H9 (cell line): ENCODE measurements at regions not wholly inside any gene's neighbourhood (a gene's known extent, or its start where the extent isn't known, plus 50 kb on each side); places are given as distances from the start of the nearest gene placed in this dataset.

Source experiments
- DNase-seq: peaks from one replicate; pipeline ENCODE4 v3.0.0-alpha.2; 2017
- H2AFZ ChIP-seq: one replicate; pipeline ENCODE4 v1.6.1; 2013; ENCODE audit warnings: mild to moderate bottlenecking, low read length, control low read depth, moderate library complexity
- H2AK5ac ChIP-seq: 2 replicates; pipeline ENCODE4 v1.6.1; 2013; ENCODE audit warnings: low read length, control low read depth, mixed read lengths; ENCODE audit not compliant: insufficient read length
- H2BK120ac ChIP-seq: one replicate; pipeline ENCODE4 v1.6.1; 2013; ENCODE audit warnings: low read depth, mild to moderate bottlenecking, low read length, control low read depth, inconsistent platforms; ENCODE audit not compliant: poor library complexity, severe bottlenecking
- H2BK12ac ChIP-seq: 2 replicates; pipeline ENCODE4 v1.6.1; 2013; ENCODE audit warnings: low read length, control low read depth, mixed read lengths, low read depth; ENCODE audit not compliant: insufficient read length
- H2BK15ac ChIP-seq: 2 replicates; pipeline ENCODE4 v1.6.1; 2013; ENCODE audit warnings: low read depth, low read length, control low read depth
- H2BK20ac ChIP-seq: one replicate; pipeline ENCODE4 v1.6.1; 2013; ENCODE audit warnings: low read depth, mild to moderate bottlenecking, low read length, control low read depth, inconsistent platforms; ENCODE audit not compliant: poor library complexity, severe bottlenecking
- H2BK5ac ChIP-seq: 2 replicates; pipeline ENCODE4 v1.6.1; 2013; ENCODE audit warnings: low read length, control low read depth, mixed read lengths; ENCODE audit not compliant: insufficient read length
- H3K14ac ChIP-seq: 2 replicates; pipeline ENCODE4 v1.6.1; 2013; ENCODE audit warnings: low read length, control low read depth; ENCODE audit not compliant: insufficient read depth
- H3K18ac ChIP-seq: 2 replicates; pipeline ENCODE4 v1.6.1; 2013; ENCODE audit warnings: low read depth, mild to moderate bottlenecking, mixed read lengths, low read length, control low read depth; ENCODE audit not compliant: insufficient read length
- H3K23ac ChIP-seq: 2 replicates; pipeline ENCODE4 v1.6.1; 2013; ENCODE audit warnings: low read length, control low read depth, mixed read lengths, low read depth; ENCODE audit not compliant: insufficient read length
- H3K23me2 ChIP-seq: 2 replicates; pipeline ENCODE4 v1.6.1; 2013; ENCODE audit warnings: low read depth, mild to moderate bottlenecking, mixed read lengths, low read length, control low read depth; ENCODE audit not compliant: insufficient read length, poor library complexity, severe bottlenecking
- H3K27ac ChIP-seq: 2 replicates; pipeline ENCODE4 v1.5.1; 2013; ENCODE audit warnings: low read length, control low read depth, mixed read lengths, low read depth; ENCODE audit not compliant: insufficient read length
- H3K27me3 ChIP-seq: 2 replicates; pipeline ENCODE4 v1.6.1; 2013; ENCODE audit warnings: low read length, control low read depth, inconsistent platforms; ENCODE audit not compliant: insufficient read depth
- H3K4ac ChIP-seq: 2 replicates; pipeline ENCODE4 v1.6.1; 2013; ENCODE audit warnings: low read depth, mild to moderate bottlenecking, control low read depth, inconsistent platforms, low read length, moderate library complexity
- H3K4me1 ChIP-seq: 2 replicates; pipeline ENCODE4 v1.6.1; 2013; ENCODE audit warnings: low read length, control low read depth, inconsistent platforms; ENCODE audit not compliant: insufficient read depth
- H3K4me2 ChIP-seq: 2 replicates; pipeline ENCODE4 v1.6.1; 2013; ENCODE audit warnings: low read length, control low read depth, mixed read lengths; ENCODE audit not compliant: insufficient read length, insufficient read depth
- H3K56ac ChIP-seq: 2 replicates; pipeline ENCODE4 v1.6.1; 2013; ENCODE audit warnings: low read depth, mild to moderate bottlenecking, mixed read lengths, low read length, control low read depth; ENCODE audit not compliant: insufficient read length
- H3K79me1 ChIP-seq: 2 replicates; pipeline ENCODE4 v1.6.1; 2013; ENCODE audit warnings: low read depth, mild to moderate bottlenecking, moderate library complexity, low read length, control low read depth, inconsistent platforms; ENCODE audit not compliant: insufficient read depth, poor library complexity, severe bottlenecking
- H3K79me2 ChIP-seq: 2 replicates; pipeline ENCODE4 v1.6.1; 2013; ENCODE audit warnings: low read length, control low read depth, inconsistent platforms; ENCODE audit not compliant: insufficient read depth
- H3K9ac ChIP-seq: 2 replicates; pipeline ENCODE4 v1.6.1; 2013; ENCODE audit warnings: low read length, control low read depth, mixed read lengths; ENCODE audit not compliant: insufficient read length; ENCODE audit errors: extremely low read depth
- H3K9me3 ChIP-seq: one replicate; pipeline ENCODE4 v1.6.1; 2013; ENCODE audit warnings: low read depth, low read length, inconsistent platforms; ENCODE audit not compliant: control insufficient read depth
- H3T11ph ChIP-seq: one replicate; pipeline ENCODE4 v1.6.1; 2013; ENCODE audit warnings: mild to moderate bottlenecking, low read length, control low read depth, inconsistent platforms
- H4K20me1 ChIP-seq: one replicate; pipeline ENCODE4 v1.6.1; 2013; ENCODE audit not compliant: control insufficient read depth, insufficient read length, insufficient read depth
- H4K5ac ChIP-seq: 2 replicates; pipeline ENCODE4 v1.6.1; 2013; ENCODE audit warnings: low read depth, mild to moderate bottlenecking, mixed read lengths, low read length, control low read depth; ENCODE audit not compliant: insufficient read length
- H4K8ac ChIP-seq: replicated peaks from 2 replicates; pipeline ENCODE4 v1.6.1; 2013; ENCODE audit warnings: low read length, control low read depth, mixed read lengths, low read depth; ENCODE audit not compliant: insufficient read length
- H4K91ac ChIP-seq: 2 replicates; pipeline ENCODE4 v1.6.1; 2013; ENCODE audit warnings: low read depth, mild to moderate bottlenecking, moderate library complexity, mixed read lengths, low read length, control low read depth; ENCODE audit not compliant: insufficient read length
- H3K27ac Mint-ChIP-seq, 3 experiments: 2 replicates in 2 of 3; 3 replicates in 1 of 3; pipeline ENCODE4 v1.8.0; 2020 to 2021; ENCODE audit warnings: mixed read lengths in 3 of 3, mild to moderate bottlenecking in 1 of 3, moderate library complexity in 1 of 3
- H3K27me3 Mint-ChIP-seq: 2 replicates; pipeline ENCODE4 v1.8.0; 2021; ENCODE audit warnings: low read depth, mild to moderate bottlenecking, moderate library complexity, mixed read lengths
- H3K36me3 Mint-ChIP-seq, 3 experiments: 2 replicates in 2 of 3; 3 replicates in 1 of 3; pipeline ENCODE4 v1.8.0; 2020 to 2021; ENCODE audit warnings: low read depth in 3 of 3, mixed read lengths in 3 of 3; ENCODE audit not compliant: insufficient read depth in 1 of 3
- H3K4me1 Mint-ChIP-seq, 2 experiments: 2 replicates each; pipeline ENCODE4 v1.8.0; 2020; ENCODE audit warnings: mixed read lengths in 2 of 2
- H3K4me3 Mint-ChIP-seq, 2 experiments: 2 replicates in 1 of 2; 3 replicates in 1 of 2; pipeline ENCODE4 v1.8.0; 2020 to 2021; ENCODE audit warnings: mild to moderate bottlenecking in 2 of 2, mixed read lengths in 2 of 2, moderate library complexity in 1 of 2
- H3K9me3 Mint-ChIP-seq, 2 experiments: 2 replicates in 1 of 2; 3 replicates in 1 of 2; pipeline ENCODE4 v1.8.0; 2020; ENCODE audit warnings: mild to moderate bottlenecking in 2 of 2, mixed read lengths in 2 of 2, moderate library complexity in 1 of 2
- CTCF ChIP-seq: fragments of 200-600 bp; sonication (generic); conservative IDR thresholded peaks from 3 replicates; pipeline ENCODE4 v1.8.0; 2021; ENCODE audit warnings: antibody characterized with exemption, mild to moderate bottlenecking
- WGBS: extraction: QIAGEN DNeasy Blood & Tissue Kit; methylation state at CpG from one replicate; pipeline ENCODE4 v1.1.7; 2013; ENCODE audit warnings: missing lambda C conversion rate, low lambda C conversion rate, mixed read lengths; ENCODE audit not compliant: insufficient read length; ENCODE audit errors: extremely low coverage; 5-methylcytosine and 5-hydroxymethylcytosine counted together

GRCh38 chr19:31575846-31576335 is 226.7 kb upstream of the TSHZ3 start:
- Histone ChIP-seq H2BK120ac (no peak overlapping the region), H4K91ac (no peak overlapping the region), H4K20me1 (no peaks in the 10 kb centered on the region), H2AFZ (no peak overlapping the region), H2BK15ac (no peak overlapping the region), H2BK5ac (no peak overlapping the region), H3K23me2 (no peaks in the 10 kb centered on the region), H3T11ph (no peak overlapping the region), H3K56ac (no peak overlapping the region), H2AK5ac (no peak overlapping the region), H3K27ac (no peak overlapping the region), H3K9ac (no peak overlapping the region), H4K8ac (no peak overlapping the region), H3K14ac (no peak overlapping the region), H3K79me1 (no peaks in the 10 kb centered on the region), H3K79me2 (no peaks in the 10 kb centered on the region), H2BK12ac (no peak overlapping the region), H3K9me3 (no peaks in the 10 kb centered on the region), H3K18ac (no peak overlapping the region), H2BK20ac (no peak overlapping the region), H3K27me3 (no peaks in the 10 kb centered on the region), H3K4me1 (no peaks in the 10 kb centered on the region; the same call in 1 of the 2 replicates), H3K4ac (no peak overlapping the region), H4K5ac (no peak overlapping the region), H3K23ac (no peak overlapping the region), H3K4me2 (no peak overlapping the region)
- no CpG with 5 or more reads among the region's 11 CpGs for WGBS
- no peaks in the 10 kb centered on the region for H3K36me3 Mint-ChIP-seq
- H3K27me3 Mint-ChIP-seq: no peaks in the 10 kb centered on the region
- H3K27ac Mint-ChIP-seq: no peak overlapping the region; a peak in 1 of 7 replicates
- DNase-seq: peak; percentile 18
- H3K9me3 Mint-ChIP-seq: no peaks in the 10 kb centered on the region
- no peak overlapping the region for H3K4me3 Mint-ChIP-seq
- H3K4me1 Mint-ChIP-seq: peaks cover 9 to 12% of the 10 kb centered on the region in 2 experiments; a peak in 3 of 4 replicates
- TF ChIP-seq CTCF: no peak
